ENCODE measurements at regions not wholly inside any gene's neighbourhood (a gene's known extent, or its start where the extent isn't known, plus 50 kb on each side); places are given as distances from the start of the nearest gene placed in this dataset.

- TF ChIP-seq CTCF (IDR thresholded peaks at IDR 0.05) (no peak), POLR2A (IDR thresholded peaks at IDR 0.05) (no peak)
Observed at GRCh38 chr2:8550481-8550880, 131.4 kb upstream of the ID2 start.

All from heart left ventricle (tissue), 13 donors.